GM10248 (cell line): ENCODE measurements at regions not wholly inside any gene's neighbourhood (a gene's known extent, or its start where the extent isn't known, plus 50 kb on each side); places are given as distances from the start of the nearest gene placed in this dataset.

Experiments used
- CTCF ChIA-PET: fragments of 300-600 bp; sonication (Branson Sonifier 250); formaldehyde crosslinking; extraction: SDS; loops from one replicate; lab custom pipeline; 2021; ENCODE audit warnings: antibody characterized with exemption; lab: Yijun Ruan, JAX
- POLR2A ChIA-PET: fragments of 350-650 bp; sonication (Branson Sonifier 250); formaldehyde crosslinking; extraction: SDS; loops from one replicate; lab custom pipeline; 2020; ENCODE audit warnings: antibody characterized with exemption; lab: Yijun Ruan, JAX
- DNase-seq: peaks from one replicate; pipeline ENCODE4 v3.0.0; 2012; ENCODE audit errors: extremely low spot score
- CTCF ChIP-seq: IDR thresholded peaks from 2 replicates; pipeline ENCODE4 v1.5.1; 2012; ENCODE audit warnings: mild to moderate bottlenecking, low read depth; ENCODE audit errors: extremely low read depth, missing control alignments, control extremely low read depth

- CTCF ChIA-PET: interaction anchor here (1.4 kb wide), 1 partner anchor 10 kb away, joined by 3 read pairs; no protein-coding TSS in a partner anchor
- no peak for TF ChIP-seq CTCF
- POLR2A ChIA-PET: no interaction called here
- no peak for DNase-seq
Observed at GRCh38 chr9:126017758-126018157, 270.6 kb downstream of the PBX3 start.

GRCh38 chr9:126020836-126021235 is 273.7 kb downstream of the PBX3 start:
- ChIA-PET POLR2A (no interaction called here), CTCF (no interaction called here)
- no peak for DNase-seq
- no peak for TF ChIP-seq CTCF

- TF ChIP-seq CTCF: no peak
- CTCF ChIA-PET: no interaction called here
- DNase-seq: no peak
- POLR2A ChIA-PET: no interaction called here
Observed at GRCh38 chr9:126023962-126024361, 276.8 kb downstream of the PBX3 start.

- DNase-seq: no peak
- POLR2A ChIA-PET: no interaction called here
Observed at GRCh38 chr9:126024581-126025230, 277.5 kb downstream of the PBX3 start.

GRCh38 chr9:126025991-126026390 is 278.8 kb downstream of the PBX3 start:
- POLR2A ChIA-PET: no interaction called here
- CTCF ChIA-PET: no interaction called here
- DNase-seq: no peak
- no peak for TF ChIP-seq CTCF

More at GRCh38 chr9:126024581-126025230, 277.5 kb downstream of the PBX3 start:
- no peak for TF ChIP-seq CTCF
- CTCF ChIA-PET: no interaction called here

- ChIA-PET CTCF (interaction anchor here (1.0 kb wide), 1 partner anchor 10 kb away, joined by 3 read pairs; no protein-coding TSS in a partner anchor), POLR2A (no interaction called here)
- no peak for TF ChIP-seq CTCF
Observed at GRCh38 chr9:126027566-126027965, 280.4 kb downstream of the PBX3 start.

More at GRCh38 chr9:126027566-126027965, 280.4 kb downstream of the PBX3 start:
- DNase-seq: no peak
